GM18499 (cell line): ENCODE measurements at regions not wholly inside any gene's neighbourhood (a gene's known extent, or its start where the extent isn't known, plus 50 kb on each side); places are given as distances from the start of the nearest gene placed in this dataset.

ENCODE experiments used
- ATAC-seq: cut with Tn5 transposase; IDR thresholded peaks from one replicate; pipeline ENCODE4 v1.9.1; 2021; ENCODE audit warnings: moderate number of reproducible peaks; ENCODE audit not compliant: insufficient read depth, unreplicated experiment

GRCh38 chr7:12517451-12517850 is 53.1 kb upstream of the SCIN start:
- ATAC-seq = no peak

DNA sequence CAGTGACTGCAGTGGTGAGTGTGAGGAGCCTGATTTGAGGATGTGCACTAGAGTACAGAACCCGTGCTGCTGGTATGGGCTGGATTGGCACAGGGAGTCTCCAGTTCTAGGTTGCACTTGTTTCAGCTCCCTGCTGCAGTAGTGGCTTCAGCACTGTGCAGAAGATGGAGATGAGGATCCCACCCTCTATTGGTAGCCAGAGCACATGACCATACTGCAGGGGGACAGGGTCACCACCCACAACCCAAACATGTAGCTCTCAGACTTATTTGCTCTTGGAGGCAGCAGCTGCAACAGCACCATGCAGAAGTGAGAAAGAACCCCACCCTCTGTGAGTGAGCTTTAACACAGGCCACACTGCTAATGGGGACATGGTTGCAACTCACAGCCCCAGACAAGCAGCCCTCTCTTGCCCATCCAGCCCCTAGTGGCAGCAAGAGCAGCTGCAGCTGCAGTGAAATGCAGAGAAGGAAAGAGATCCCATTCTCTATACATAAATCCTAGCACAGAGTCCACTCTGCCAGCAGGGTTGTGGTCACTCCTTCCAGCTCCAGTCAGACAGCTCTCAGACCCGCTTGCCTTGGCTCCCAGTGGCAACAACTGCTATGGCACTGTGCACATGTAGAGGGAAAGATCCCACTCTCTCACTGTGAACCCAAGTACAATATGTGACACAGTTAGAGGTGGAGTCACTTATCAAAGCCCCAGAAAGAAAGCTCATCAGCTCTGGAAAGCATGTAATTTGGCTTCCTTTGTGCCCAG is 51.4 kb upstream of the SCIN start:
- peak; percentile 61 for ATAC-seq

- ATAC-seq = no peak
Observed at GRCh38 chr7:12519682-12520009, 50.9 kb upstream of the SCIN start.
